ENCODE measurements at regions not wholly inside any gene's neighbourhood (a gene's known extent, or its start where the extent isn't known, plus 50 kb on each side); places are given as distances from the start of the nearest gene placed in this dataset.

- no peak for DNase-seq (ENCODE audit: low read depth, low spot score)
- TF ChIP-seq CTCF (IDR thresholded peaks at IDR 0.05; ENCODE audit: low read depth, low read length), result no peak
- H3K4me3 ChIP-seq (ENCODE audit: low read depth, low read length), result no peak overlapping the region
- in situ Hi-C loops (cut with HindIII; ENCODE audit: low sequenced_read_pairs), result no loop called here
Observed at GRCh38 chr6:113649880-113650609, 207.1 kb upstream of the MARCKS start.

- H3K4me3 ChIP-seq (ENCODE audit: low read depth, low read length), result no peak overlapping the region
- in situ Hi-C loops (cut with HindIII; ENCODE audit: low sequenced_read_pairs), result no loop called here
- no peak for DNase-seq (ENCODE audit: low read depth, low spot score)
- TF ChIP-seq CTCF (IDR thresholded peaks at IDR 0.05; ENCODE audit: low read depth, low read length), result no peak
Observed at GRCh38 chr6:113650610-113650979, 206.6 kb upstream of the MARCKS start.

GRCh38 chr6:113651120-113651519 is 206.0 kb upstream of the MARCKS start:
- in situ Hi-C loops (cut with HindIII; ENCODE audit: low sequenced_read_pairs), result no loop called here
- no peak for TF ChIP-seq CTCF (IDR thresholded peaks at IDR 0.05; ENCODE audit: low read depth, low read length)
- no peak overlapping the region for H3K4me3 ChIP-seq (ENCODE audit: low read depth, low read length)
- DNase-seq (ENCODE audit: low read depth, low spot score), result no peak

- in situ Hi-C loops (cut with HindIII; ENCODE audit: low sequenced_read_pairs), result no loop called here
- H3K4me3 ChIP-seq (ENCODE audit: low read depth, low read length), result no peak overlapping the region
- no peak for TF ChIP-seq CTCF (IDR thresholded peaks at IDR 0.05; ENCODE audit: low read depth, low read length)
- no peak for DNase-seq (ENCODE audit: low read depth, low spot score)
Observed at GRCh38 chr6:113651920-113652319, 205.2 kb upstream of the MARCKS start.

- H3K4me3 ChIP-seq (ENCODE audit: low read depth, low read length), result no peak overlapping the region
- no peak for TF ChIP-seq CTCF (IDR thresholded peaks at IDR 0.05; ENCODE audit: low read depth, low read length)
- in situ Hi-C loops (cut with HindIII; ENCODE audit: low sequenced_read_pairs), result no loop called here
- no peak for DNase-seq (ENCODE audit: low read depth, low spot score)
Observed at GRCh38 chr6:113653275-113653674, 203.9 kb upstream of the MARCKS start.

- no peak overlapping the region for H3K4me3 ChIP-seq (ENCODE audit: low read depth, low read length)
- DNase-seq (ENCODE audit: low read depth, low spot score), result peak; percentile 78
- no peak for TF ChIP-seq CTCF (IDR thresholded peaks at IDR 0.05; ENCODE audit: low read depth, low read length)
- in situ Hi-C loops (cut with HindIII; ENCODE audit: low sequenced_read_pairs), result no loop called here
Observed at GRCh38 chr6:113654396-113654795, 202.7 kb upstream of the MARCKS start.

Data from astrocyte of the spinal cord (primary cell).